Rectal smooth muscle tissue (tissue), 1 donor: ENCODE measurements at regions not wholly inside any gene's neighbourhood (a gene's known extent, or its start where the extent isn't known, plus 50 kb on each side); places are given as distances from the start of the nearest gene placed in this dataset.
"Not testable (repeated sequence)": the region's sequence is repeated elsewhere in the genome, so short reads cannot be mapped to it uniquely, and the experiment has no call there.

ENCODE experiments used
- H3K27ac ChIP-seq: one replicate; pipeline ENCODE4 v1.7.0; 2013; ENCODE audit warnings: low read depth, low read length, inconsistent platforms
- H3K27me3 ChIP-seq: one replicate; pipeline ENCODE4 v1.7.0; 2013; ENCODE audit warnings: low read length; ENCODE audit not compliant: control insufficient read depth, insufficient read depth
- H3K36me3 ChIP-seq: one replicate; pipeline ENCODE4 v1.7.0; 2013; ENCODE audit warnings: low read length; ENCODE audit not compliant: control insufficient read depth, insufficient read depth
- H3K4me1 ChIP-seq: one replicate; pipeline ENCODE4 v1.7.0; 2013; ENCODE audit warnings: low read length; ENCODE audit not compliant: control insufficient read depth, insufficient read depth
- H3K4me3 ChIP-seq: one replicate; pipeline ENCODE4 v1.7.0; 2013; ENCODE audit warnings: low read length
- H3K9ac ChIP-seq: one replicate; pipeline ENCODE4 v1.7.0; 2013; ENCODE audit warnings: low read length

DNA sequence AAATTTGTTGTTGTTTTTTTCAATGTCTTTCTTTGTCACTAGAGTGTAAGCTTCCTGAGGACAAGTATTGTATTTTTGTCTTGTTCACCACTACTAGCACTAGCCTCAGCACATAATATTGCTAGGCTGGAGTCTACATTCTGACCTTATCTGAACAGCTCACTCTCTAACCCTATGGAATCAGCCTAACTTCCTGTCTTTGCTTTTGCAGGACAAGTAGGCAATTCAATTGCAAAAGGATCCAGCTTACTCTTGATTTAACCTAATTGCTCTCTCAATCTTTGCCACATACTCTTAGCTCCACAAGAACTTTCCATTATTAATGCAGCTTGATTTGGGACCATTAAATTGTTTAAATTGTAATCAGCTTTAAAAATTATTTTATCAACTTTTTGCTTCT, 308.5 kb downstream of the MAN2A1 start:
- no peaks in the 10 kb centered on the region for H3K27me3 ChIP-seq

GRCh38 chr5:109998726-109999125, 309.0 kb downstream of the MAN2A1 start:
- Histone ChIP-seq H3K9ac (no peak overlapping the region), H3K36me3 (no peaks in the 10 kb centered on the region), H3K27me3 (no peaks in the 10 kb centered on the region), H3K27ac (no peak overlapping the region), H3K4me1 (peaks cover 12% of the 10 kb centered on the region), H3K4me3 (no peak overlapping the region)

More for the DNA sequence above, 308.5 kb downstream of the MAN2A1 start:
- H3K36me3 ChIP-seq, result no peaks in the 10 kb centered on the region
- H3K4me3 ChIP-seq, result no peak overlapping the region
- peaks cover 12% of the 10 kb centered on the region for H3K4me1 ChIP-seq
- H3K9ac ChIP-seq, result no peak overlapping the region
- no peak overlapping the region for H3K27ac ChIP-seq

GRCh38 chr5:110001648-110002047, 311.9 kb downstream of the MAN2A1 start:
- Histone ChIP-seq H3K4me1 (peaks cover 6% of the 10 kb centered on the region), H3K36me3 (no peaks in the 10 kb centered on the region), H3K27me3 (no peaks in the 10 kb centered on the region), H3K9ac (no peak overlapping the region), H3K27ac (peak overlapping the region; percentile 33), H3K4me3 (no peak overlapping the region)

- H3K4me1 ChIP-seq, result peaks cover 6% of the 10 kb centered on the region
- peak overlapping the region; percentile 47 for H3K27ac ChIP-seq
- no peak overlapping the region for H3K9ac ChIP-seq
- H3K4me3 ChIP-seq, result no peak overlapping the region
- no peaks in the 10 kb centered on the region for H3K36me3 ChIP-seq
- no peaks in the 10 kb centered on the region for H3K27me3 ChIP-seq
Observed at GRCh38 chr5:110002652-110003051, 312.9 kb downstream of the MAN2A1 start.

DNA sequence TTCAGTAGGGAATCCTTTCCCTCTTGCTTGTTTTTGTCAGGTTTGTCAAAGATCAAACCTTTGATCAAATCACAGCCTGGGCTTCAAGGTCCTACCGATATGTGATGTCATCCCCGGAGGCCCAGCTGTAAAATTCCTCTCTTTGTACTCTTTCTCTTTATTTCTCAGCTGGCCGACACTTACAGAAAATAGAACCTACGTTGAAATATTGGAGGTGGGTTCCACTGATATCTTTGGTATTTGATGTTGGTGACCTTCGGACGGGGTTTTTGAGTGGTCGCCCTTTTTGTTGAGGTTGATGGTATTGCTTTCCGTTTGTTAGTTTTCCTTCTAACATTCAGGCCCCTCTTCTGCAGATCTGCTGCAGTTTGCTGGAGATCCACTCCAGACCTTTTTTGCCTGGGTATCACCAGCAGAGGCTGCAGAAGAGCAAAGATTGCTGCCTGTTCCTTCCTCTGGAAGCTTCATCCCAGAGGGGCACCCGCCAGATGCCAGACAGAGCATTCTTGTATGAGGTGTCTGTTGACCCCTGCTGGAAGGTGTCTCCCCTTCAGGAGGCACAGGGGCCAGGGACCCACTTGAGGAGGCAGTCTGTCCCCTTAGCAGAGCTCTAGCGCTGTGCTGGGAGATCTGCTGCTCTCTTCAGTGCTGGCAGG, 316.3 kb downstream of the MAN2A1 start:
- not testable (repeated sequence) for H3K27me3 ChIP-seq, H3K4me3 ChIP-seq, H3K36me3 ChIP-seq, H3K27ac ChIP-seq, H3K4me1 ChIP-seq, H3K9ac ChIP-seq

DNA sequence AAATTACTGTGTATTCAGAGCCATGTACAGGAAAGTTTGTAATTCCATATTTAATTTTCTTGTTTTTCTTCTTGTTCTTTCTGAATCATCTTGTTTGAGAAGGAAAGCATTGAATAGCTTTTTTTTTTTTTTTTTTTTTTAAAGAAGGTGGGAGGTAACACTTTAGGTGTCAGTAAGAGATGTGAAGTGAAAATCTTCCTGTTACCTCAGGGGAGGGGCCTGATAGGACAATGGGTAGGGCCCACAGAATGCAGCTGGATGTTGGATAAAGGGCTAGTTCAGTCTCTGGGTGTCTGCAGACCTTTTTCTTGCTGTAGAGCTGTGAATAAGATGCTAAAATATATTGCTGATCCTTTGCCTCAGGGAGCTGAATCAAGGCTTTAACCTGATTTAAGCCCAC, 317.4 kb downstream of the MAN2A1 start:
- Histone ChIP-seq H3K9ac (no peak overlapping the region), H3K27ac (no peak overlapping the region), H3K4me3 (no peak overlapping the region), H3K4me1 (no peaks in the 10 kb centered on the region), H3K36me3 (no peaks in the 10 kb centered on the region), H3K27me3 (no peaks in the 10 kb centered on the region)

DNA sequence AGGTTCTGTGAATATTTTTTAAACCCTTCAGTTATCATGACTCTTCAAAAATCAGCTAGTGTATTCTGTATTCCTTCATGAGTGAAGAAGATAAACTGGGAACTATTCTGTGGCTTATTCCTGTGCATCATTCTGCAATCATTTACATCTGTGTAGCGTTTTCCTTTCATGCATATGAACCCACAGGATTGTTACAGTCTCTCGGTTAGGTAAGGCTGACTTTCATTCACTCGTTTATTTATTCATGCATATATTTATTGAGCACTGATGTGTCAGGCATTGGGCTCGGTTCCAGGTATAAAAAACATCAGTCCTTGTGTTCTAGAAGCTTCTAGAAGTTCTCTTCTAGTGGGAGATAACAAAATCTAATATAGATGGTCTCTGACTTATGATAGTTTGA, 318.4 kb downstream of the MAN2A1 start:
- Histone ChIP-seq H3K9ac (no peak overlapping the region), H3K4me3 (no peak overlapping the region), H3K27me3 (no peaks in the 10 kb centered on the region), H3K4me1 (no peaks in the 10 kb centered on the region), H3K36me3 (no peaks in the 10 kb centered on the region), H3K27ac (no peak overlapping the region)

GRCh38 chr5:110012145-110012544, 322.4 kb downstream of the MAN2A1 start:
- H3K27me3 ChIP-seq, result no peaks in the 10 kb centered on the region
- no peaks in the 10 kb centered on the region for H3K4me1 ChIP-seq
- no peak overlapping the region for H3K27ac ChIP-seq
- no peak overlapping the region for H3K4me3 ChIP-seq
- H3K36me3 ChIP-seq, result no peaks in the 10 kb centered on the region
- no peak overlapping the region for H3K9ac ChIP-seq

DNA sequence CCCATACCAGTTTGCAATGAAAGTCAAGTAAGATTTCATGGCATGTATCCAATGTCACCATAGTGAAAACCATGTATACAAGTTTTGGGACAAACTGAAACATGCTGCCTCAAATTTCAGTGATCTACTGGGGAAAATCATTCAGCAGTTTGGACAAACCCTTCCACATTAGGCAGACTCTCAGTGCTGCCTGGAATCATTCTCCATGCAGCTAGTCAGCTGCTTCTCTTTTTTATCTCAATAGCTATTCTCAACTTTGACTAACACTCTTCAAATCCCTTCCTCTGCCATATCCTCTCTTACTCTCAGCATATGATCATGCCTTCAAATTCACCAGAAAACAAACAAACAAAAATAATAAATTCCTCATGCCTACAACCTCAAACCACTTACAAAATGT, 323.3 kb downstream of the MAN2A1 start:
- no peaks in the 10 kb centered on the region for H3K4me1 ChIP-seq
- no peak overlapping the region for H3K27ac ChIP-seq
- no peak overlapping the region for H3K4me3 ChIP-seq
- no peaks in the 10 kb centered on the region for H3K27me3 ChIP-seq
- H3K9ac ChIP-seq, result no peak overlapping the region
- H3K36me3 ChIP-seq, result no peaks in the 10 kb centered on the region

- Histone ChIP-seq H3K4me3 (no peak overlapping the region), H3K36me3 (no peaks in the 10 kb centered on the region), H3K9ac (no peak overlapping the region), H3K4me1 (no peaks in the 10 kb centered on the region), H3K27me3 (no peaks in the 10 kb centered on the region), H3K27ac (no peak overlapping the region)
Observed at GRCh38 chr5:110017854-110018253, 328.1 kb downstream of the MAN2A1 start.

- Histone ChIP-seq H3K36me3 (no peaks in the 10 kb centered on the region), H3K4me1 (no peaks in the 10 kb centered on the region), H3K4me3 (no peak overlapping the region), H3K27me3 (no peaks in the 10 kb centered on the region), H3K27ac (no peak overlapping the region), H3K9ac (no peak overlapping the region)
Observed at GRCh38 chr5:110018509-110018908, 328.8 kb downstream of the MAN2A1 start.

- Histone ChIP-seq H3K36me3 (no peaks in the 10 kb centered on the region), H3K4me3 (no peak overlapping the region), H3K27me3 (no peaks in the 10 kb centered on the region), H3K9ac (no peak overlapping the region), H3K27ac (no peak overlapping the region), H3K4me1 (no peaks in the 10 kb centered on the region)
Observed at GRCh38 chr5:110019119-110019518, 329.4 kb downstream of the MAN2A1 start.

DNA sequence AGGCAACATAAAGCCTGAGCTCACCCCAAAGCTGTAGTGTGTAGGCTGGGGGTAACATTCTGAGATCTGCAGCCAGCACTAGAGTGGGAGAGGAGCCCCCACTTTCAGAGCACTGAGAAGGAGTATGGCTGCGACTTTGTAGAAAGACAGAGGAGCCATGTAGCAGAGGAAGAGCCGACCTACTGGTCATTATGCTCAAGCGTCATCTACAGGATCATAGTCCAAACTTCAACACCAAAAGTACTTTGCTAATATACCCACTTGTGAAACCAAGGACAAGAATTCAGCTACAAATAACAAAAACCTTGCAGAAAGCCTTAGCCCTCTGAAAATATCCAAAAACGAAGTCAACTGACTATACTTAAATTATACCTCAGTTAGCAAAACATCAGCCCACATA, 330.1 kb downstream of the MAN2A1 start:
- no peaks in the 10 kb centered on the region for H3K4me1 ChIP-seq
- no peak overlapping the region for H3K27ac ChIP-seq
- no peak overlapping the region for H3K9ac ChIP-seq
- no peaks in the 10 kb centered on the region for H3K27me3 ChIP-seq
- H3K36me3 ChIP-seq, result no peaks in the 10 kb centered on the region
- no peak overlapping the region for H3K4me3 ChIP-seq
